HepG2 (cell line): ENCODE measurements at regions not wholly inside any gene's neighbourhood (a gene's known extent, or its start where the extent isn't known, plus 50 kb on each side); places are given as distances from the start of the nearest gene placed in this dataset.

Source experiments
- BCL6 ChIP-seq: IDR thresholded peaks from 2 replicates; pipeline ENCODE4 v1.6.1; 2016; ENCODE audit warnings: missing genetic modification reagents, missing compliant biosample characterization
- GABPA ChIP-seq, 2 experiments: IDR thresholded peaks; 2 replicates each; pipeline ENCODE4 v1.6.1; 2011 to 2016; ENCODE audit warnings: low read depth in 2 of 2, low read length in 1 of 2, missing biosample characterization in 1 of 2, missing genetic modification characterization in 1 of 2
- GFI1 ChIP-seq: sonication (generic); formaldehyde crosslinking; IDR thresholded peaks from 2 replicates; pipeline ENCODE4 v1.5.0; 2020; ENCODE audit warnings: missing genetic modification reagents, mild to moderate bottlenecking, borderline replicate concordance
- GZF1 ChIP-seq: sonication (generic); formaldehyde crosslinking; IDR thresholded peaks from 2 replicates; pipeline ENCODE4 v1.5.1; 2020; ENCODE audit warnings: mild to moderate bottlenecking, missing genetic modification reagents
- ISX ChIP-seq: sonication (generic); formaldehyde crosslinking; conservative IDR thresholded peaks from 2 replicates; pipeline ENCODE4 v1.5.0; 2020; ENCODE audit warnings: missing genetic modification reagents
- MEIS2 ChIP-seq: sonication (generic); formaldehyde crosslinking; IDR thresholded peaks from 2 replicates; pipeline ENCODE4 v1.9.0; 2021; ENCODE audit warnings: mild to moderate bottlenecking, missing genetic modification reagents
- NCOA5 ChIP-seq: sonication (generic); formaldehyde crosslinking; IDR thresholded peaks from 2 replicates; pipeline ENCODE4 v1.4.0; 2020; ENCODE audit warnings: missing genetic modification reagents
- NFATC3 ChIP-seq: sonication (generic); formaldehyde crosslinking; IDR thresholded peaks from 2 replicates; pipeline ENCODE4 v1.5.1; 2020; ENCODE audit warnings: mild to moderate bottlenecking, missing genetic modification reagents
- NR2F6 ChIP-seq, 2 experiments: IDR thresholded peaks; 2 replicates each; pipeline ENCODE4 v1.6.1; 2016; ENCODE audit warnings: antibody characterized with exemption in 1 of 2, mild to moderate bottlenecking in 1 of 2
- POGZ ChIP-seq: sonication (generic); formaldehyde crosslinking; IDR thresholded peaks from 2 replicates; pipeline ENCODE4 v1.4.0; 2020; ENCODE audit warnings: mild to moderate bottlenecking, missing genetic modification reagents
- RXRB ChIP-seq: IDR thresholded peaks from 2 replicates; pipeline ENCODE4 v1.6.1; 2016; ENCODE audit warnings: borderline replicate concordance, missing genetic modification reagents, missing compliant biosample characterization
- SMC3 ChIP-seq: IDR thresholded peaks from 2 replicates; pipeline ENCODE4 v1.6.1; 2011; ENCODE audit warnings: low read length, improper control_type of control experiment
- STAT5B ChIP-seq: sonication (generic); formaldehyde crosslinking; IDR thresholded peaks from 2 replicates; pipeline ENCODE4 v1.4.0; 2020; ENCODE audit warnings: missing genetic modification reagents
- THAP9 ChIP-seq: sonication (generic); formaldehyde crosslinking; IDR thresholded peaks from 2 replicates; pipeline ENCODE4; 2020; ENCODE audit warnings: missing genetic modification reagents, mild to moderate bottlenecking, borderline replicate concordance
- ZNF292 ChIP-seq: sonication (generic); formaldehyde crosslinking; IDR thresholded peaks from 2 replicates; pipeline ENCODE4 v1.8.1; 2022; ENCODE audit warnings: mild to moderate bottlenecking, low read depth, missing genetic modification reagents, borderline replicate concordance
- ZNF552 ChIP-seq: sonication (generic); formaldehyde crosslinking; IDR thresholded peaks from 2 replicates; pipeline ENCODE4 v1.9.0; 2022; ENCODE audit warnings: missing genetic modification reagents, mild to moderate bottlenecking, borderline replicate concordance
- ZNF607 ChIP-seq: sonication (generic); formaldehyde crosslinking; IDR thresholded peaks from 2 replicates; pipeline ENCODE4 v1.5.1; 2020; ENCODE audit warnings: missing genetic modification reagents, mild to moderate bottlenecking, borderline replicate concordance
- ZNF652 ChIP-seq: IDR thresholded peaks from 2 replicates; pipeline ENCODE4 v1.6.1; 2016; ENCODE audit warnings: low read depth, borderline replicate concordance
- ZNF713 ChIP-seq: sonication (generic); formaldehyde crosslinking; IDR thresholded peaks from 2 replicates; pipeline ENCODE4 v1.4.0; 2020; ENCODE audit warnings: mild to moderate bottlenecking, missing genetic modification reagents
- TF ChIP-seq, protein P1 (sequence below): IDR thresholded peaks from 2 replicates; pipeline ENCODE4 v1.4.0; 2020; ENCODE audit warnings: mild to moderate bottlenecking, missing genetic modification reagents
- TF ChIP-seq, protein P2 (sequence below): IDR thresholded peaks from 2 replicates; pipeline ENCODE4 v1.6.1; 2016; ENCODE audit warnings: missing compliant biosample characterization, missing genetic modification reagents, borderline replicate concordance
- TF ChIP-seq, protein P3 (sequence below): sonication (generic); formaldehyde crosslinking; IDR thresholded peaks from 2 replicates; pipeline ENCODE4 v1.4.0; 2020; ENCODE audit warnings: mild to moderate bottlenecking, missing genetic modification reagents

DNA sequence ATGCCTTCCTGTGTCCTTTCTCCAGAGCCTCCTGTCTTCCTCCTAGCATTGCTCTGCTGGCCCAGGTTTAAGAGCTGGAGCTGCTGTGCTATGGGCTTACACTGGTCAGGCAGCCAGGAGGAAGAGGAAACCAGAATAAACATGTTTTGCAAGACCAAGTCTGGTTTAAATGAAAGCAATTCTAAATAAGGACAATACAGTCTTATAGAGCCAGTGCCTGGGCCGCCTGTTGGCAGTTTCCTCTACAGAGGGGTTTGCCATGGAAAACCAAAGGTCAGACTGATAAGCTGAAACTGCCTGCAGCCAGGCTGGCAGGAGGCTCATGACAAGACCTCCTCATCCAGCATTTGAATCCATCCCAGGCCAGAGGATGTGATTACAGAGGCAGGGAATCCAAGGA, 92.9 kb upstream of the FGGY start (continued):
- TF ChIP-seq ZNF552 (no peak), RXRB (CRISPR knock-in tag) (peak; percentile 64; the same call in 1 of the 2 replicates), MEIS2 (CRISPR knock-in tag) (0 out of 2 replicates have a peak, but pooled peaks have one; percentile 66), ZNF713 (CRISPR knock-in tag) (no peak), BCL6 (CRISPR knock-in tag) (peak; percentile 69), THAP9 (CRISPR knock-in tag) (no peak), NFATC3 (no peak), NR2F6 (IDR thresholded peaks at IDR 0.05) (no peak; the same call in none of the 2 replicates), NR2F6 (CRISPR knock-in tag; IDR thresholded peaks at IDR 0.05) (peak; percentile 75), STAT5B (CRISPR knock-in tag) (no peak), NCOA5 (CRISPR knock-in tag) (no peak), SMC3 (peak; percentile 14; the same call in 1 of the 2 replicates), GZF1 (CRISPR knock-in tag) (no peak), GFI1 (CRISPR knock-in tag) (0 out of 2 replicates have a peak, but pooled peaks have one; percentile 32), ZNF607 (CRISPR knock-in tag) (no peak), GABPA (IDR thresholded peaks at IDR 0.05; ENCODE audit: low read depth, low read length) (no peak), GABPA (CRISPR knock-in tag; IDR thresholded peaks at IDR 0.05; ENCODE audit: low read depth) (peak; percentile 17; the same call in 1 of the 2 replicates), ISX (no peak), POGZ (peak; percentile 91), ZNF292 (peak; percentile 96), ZNF652 (CRISPR knock-in tag) (no peak)
- TF ChIP-seq, protein P1, sequence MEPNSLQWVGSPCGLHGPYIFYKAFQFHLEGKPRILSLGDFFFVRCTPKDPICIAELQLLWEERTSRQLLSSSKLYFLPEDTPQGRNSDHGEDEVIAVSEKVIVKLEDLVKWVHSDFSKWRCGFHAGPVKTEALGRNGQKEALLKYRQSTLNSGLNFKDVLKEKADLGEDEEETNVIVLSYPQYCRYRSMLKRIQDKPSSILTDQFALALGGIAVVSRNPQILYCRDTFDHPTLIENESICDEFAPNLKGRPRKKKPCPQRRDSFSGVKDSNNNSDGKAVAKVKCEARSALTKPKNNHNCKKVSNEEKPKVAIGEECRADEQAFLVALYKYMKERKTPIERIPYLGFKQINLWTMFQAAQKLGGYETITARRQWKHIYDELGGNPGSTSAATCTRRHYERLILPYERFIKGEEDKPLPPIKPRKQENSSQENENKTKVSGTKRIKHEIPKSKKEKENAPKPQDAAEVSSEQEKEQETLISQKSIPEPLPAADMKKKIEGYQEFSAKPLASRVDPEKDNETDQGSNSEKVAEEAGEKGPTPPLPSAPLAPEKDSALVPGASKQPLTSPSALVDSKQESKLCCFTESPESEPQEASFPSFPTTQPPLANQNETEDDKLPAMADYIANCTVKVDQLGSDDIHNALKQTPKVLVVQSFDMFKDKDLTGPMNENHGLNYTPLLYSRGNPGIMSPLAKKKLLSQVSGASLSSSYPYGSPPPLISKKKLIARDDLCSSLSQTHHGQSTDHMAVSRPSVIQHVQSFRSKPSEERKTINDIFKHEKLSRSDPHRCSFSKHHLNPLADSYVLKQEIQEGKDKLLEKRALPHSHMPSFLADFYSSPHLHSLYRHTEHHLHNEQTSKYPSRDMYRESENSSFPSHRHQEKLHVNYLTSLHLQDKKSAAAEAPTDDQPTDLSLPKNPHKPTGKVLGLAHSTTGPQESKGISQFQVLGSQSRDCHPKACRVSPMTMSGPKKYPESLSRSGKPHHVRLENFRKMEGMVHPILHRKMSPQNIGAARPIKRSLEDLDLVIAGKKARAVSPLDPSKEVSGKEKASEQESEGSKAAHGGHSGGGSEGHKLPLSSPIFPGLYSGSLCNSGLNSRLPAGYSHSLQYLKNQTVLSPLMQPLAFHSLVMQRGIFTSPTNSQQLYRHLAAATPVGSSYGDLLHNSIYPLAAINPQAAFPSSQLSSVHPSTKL, result peak; percentile 79
- TF ChIP-seq, protein P2, sequence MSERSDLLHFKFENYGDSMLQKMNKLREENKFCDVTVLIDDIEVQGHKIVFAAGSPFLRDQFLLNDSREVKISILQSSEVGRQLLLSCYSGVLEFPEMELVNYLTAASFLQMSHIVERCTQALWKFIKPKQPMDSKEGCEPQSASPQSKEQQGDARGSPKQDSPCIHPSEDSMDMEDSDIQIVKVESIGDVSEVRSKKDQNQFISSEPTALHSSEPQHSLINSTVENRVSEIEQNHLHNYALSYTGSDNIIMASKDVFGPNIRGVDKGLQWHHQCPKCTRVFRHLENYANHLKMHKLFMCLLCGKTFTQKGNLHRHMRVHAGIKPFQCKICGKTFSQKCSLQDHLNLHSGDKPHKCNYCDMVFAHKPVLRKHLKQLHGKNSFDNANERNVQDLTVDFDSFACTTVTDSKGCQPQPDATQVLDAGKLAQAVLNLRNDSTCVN (CRISPR knock-in tag), result peak; percentile 71
- TF ChIP-seq, protein P3, sequence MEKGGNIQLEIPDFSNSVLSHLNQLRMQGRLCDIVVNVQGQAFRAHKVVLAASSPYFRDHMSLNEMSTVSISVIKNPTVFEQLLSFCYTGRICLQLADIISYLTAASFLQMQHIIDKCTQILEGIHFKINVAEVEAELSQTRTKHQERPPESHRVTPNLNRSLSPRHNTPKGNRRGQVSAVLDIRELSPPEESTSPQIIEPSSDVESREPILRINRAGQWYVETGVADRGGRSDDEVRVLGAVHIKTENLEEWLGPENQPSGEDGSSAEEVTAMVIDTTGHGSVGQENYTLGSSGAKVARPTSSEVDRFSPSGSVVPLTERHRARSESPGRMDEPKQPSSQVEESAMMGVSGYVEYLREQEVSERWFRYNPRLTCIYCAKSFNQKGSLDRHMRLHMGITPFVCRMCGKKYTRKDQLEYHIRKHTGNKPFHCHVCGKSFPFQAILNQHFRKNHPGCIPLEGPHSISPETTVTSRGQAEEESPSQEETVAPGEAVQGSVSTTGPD, result peak; percentile 99
